Keratinocyte (primary cell): ENCODE measurements at regions not wholly inside any gene's neighbourhood (a gene's known extent, or its start where the extent isn't known, plus 50 kb on each side); places are given as distances from the start of the nearest gene placed in this dataset.

ENCODE experiments used
- DNase-seq: peaks from one replicate; pipeline ENCODE4 v3.0.0-alpha.2; 2011; ENCODE audit warnings: low read depth, missing footprints, low spot score
- FAIRE-seq: peaks from 2 replicates; lab custom pipeline; 2011; peaks lifted over from hg19 to GRCh38; lab: Jason Lieb, UNC
- H2AFZ ChIP-seq: 2 replicates; pipeline ENCODE4 v1.6.0; 2012; ENCODE audit warnings: low read length, control low read depth, inconsistent platforms; ENCODE audit not compliant: control insufficient read depth
- H3K27ac ChIP-seq: 2 replicates; pipeline ENCODE4 v1.5.1; 2011; ENCODE audit warnings: low read length; ENCODE audit not compliant: control insufficient read depth, insufficient read depth
- H3K27me3 ChIP-seq: 3 replicates; pipeline ENCODE4 v1.6.0; 2011; ENCODE audit warnings: low read length; ENCODE audit not compliant: control insufficient read depth, insufficient read depth; ENCODE audit errors: extremely low read depth
- H3K36me3 ChIP-seq, 2 experiments: 2 replicates in 1 of 2; 3 replicates in 1 of 2; pipeline ENCODE4 v1.5.1; 2011; ENCODE audit warnings: low read length in 2 of 2, mild to moderate bottlenecking in 1 of 2; ENCODE audit not compliant: control insufficient read depth in 2 of 2, insufficient read depth in 2 of 2; ENCODE audit errors: extremely low read depth in 1 of 2
- H3K4me1 ChIP-seq: 3 replicates; pipeline ENCODE4 v1.5.1; 2011; ENCODE audit warnings: low read length; ENCODE audit not compliant: control insufficient read depth, insufficient read depth; ENCODE audit errors: extremely low read depth
- H3K4me2 ChIP-seq: 3 replicates; pipeline ENCODE4 v1.6.0; 2011; ENCODE audit warnings: low read depth, low read length; ENCODE audit not compliant: control insufficient read depth, insufficient read depth; ENCODE audit errors: extremely low read depth
- H3K4me3 ChIP-seq, 3 experiments: fragments of 200-600 bp in 1 of 3; sonication (generic) in 1 of 3; 2 replicates in 2 of 3; 3 replicates in 1 of 3; pipeline ENCODE4 v1.5.1; 2011 to 2016; ENCODE audit warnings: low read length in 3 of 3, mild to moderate bottlenecking in 3 of 3, control low read depth in 2 of 3, inconsistent platforms in 1 of 3, low read depth in 1 of 3, mixed read lengths in 1 of 3, mixed run types in 1 of 3, moderate library complexity in 1 of 3; ENCODE audit not compliant: control insufficient read depth in 2 of 3, insufficient read depth in 2 of 3; ENCODE audit errors: extremely low read depth in 1 of 3
- H3K79me2 ChIP-seq: 2 replicates; pipeline ENCODE4 v1.6.0; 2012; ENCODE audit warnings: low read length; ENCODE audit not compliant: control insufficient read depth, insufficient read depth
- H3K9ac ChIP-seq: 3 replicates; pipeline ENCODE4 v1.6.0; 2011; ENCODE audit warnings: low read length; ENCODE audit not compliant: control insufficient read depth, insufficient read depth; ENCODE audit errors: extremely low read depth
- H3K9me1 ChIP-seq: 3 replicates; pipeline ENCODE4 v1.6.0; 2011; ENCODE audit warnings: low read length; ENCODE audit not compliant: control insufficient read depth, insufficient read depth; ENCODE audit errors: extremely low read depth
- H3K9me3 ChIP-seq: 2 replicates; pipeline ENCODE4 v1.5.1; 2012; ENCODE audit warnings: low read depth, low read length; ENCODE audit not compliant: control insufficient read depth
- H4K20me1 ChIP-seq: 3 replicates; pipeline ENCODE4 v1.6.0; 2011; ENCODE audit warnings: low read length; ENCODE audit not compliant: control insufficient read depth, insufficient read depth; ENCODE audit errors: extremely low read depth
- CTCF ChIP-seq, 3 experiments: IDR thresholded peaks in 1 of 3; conservative IDR thresholded peaks in 1 of 3; optimal IDR thresholded peaks in 1 of 3; 2 replicates in 2 of 3; 3 replicates in 1 of 3; pipeline versions ENCODE3 to v1.5.1; 2011; ENCODE audit warnings: low read length in 3 of 3, mild to moderate bottlenecking in 3 of 3, moderate library complexity in 2 of 3, control low read depth in 1 of 3, inconsistent platforms in 1 of 3; ENCODE audit not compliant: insufficient read depth in 2 of 3; ENCODE audit errors: extremely low read depth in 1 of 3
- EZH2 ChIP-seq: IDR thresholded peaks from one replicate; pipeline ENCODE4 v1.6.1; 2012; ENCODE audit warnings: inconsistent platforms, mild to moderate bottlenecking, low read length, moderate library complexity
- dilution Hi-C: fragments of 300-500 bp; cut with MboI; formaldehyde crosslinking; loops from one replicate; pipeline ENCODE4 v1.7.0; 2020; ENCODE audit warnings: low sequenced_read_pairs; ENCODE audit not compliant: extremely low pct_ligation_motif_present

GRCh38 chr13:105608104-105608503 lies 927.4 kb downstream of the EFNB2 start:
- H3K9ac ChIP-seq: no peak overlapping the region
- peaks cover 13% of the 10 kb centered on the region for H3K4me1 ChIP-seq
- H2AFZ ChIP-seq: no peak overlapping the region
- DNase-seq (no peak), FAIRE-seq (no peak)
- H4K20me1 ChIP-seq: no peaks in the 10 kb centered on the region
- H3K27me3 ChIP-seq: no peaks in the 10 kb centered on the region
- no peaks in the 10 kb centered on the region for H3K79me2 ChIP-seq
- no peak overlapping the region for H3K4me3 ChIP-seq
- no peaks in the 10 kb centered on the region for H3K9me1 ChIP-seq
- TF ChIP-seq CTCF (optimal IDR thresholded peaks at IDR 0.05 in 1 of 3, IDR thresholded peaks at IDR 0.05 in 1 of 3, conservative IDR thresholded peaks at IDR 0.05 in 1 of 3; ENCODE audit: extremely low read depth in 1 of 3, insufficient read depth in 2 of 3, low read length in 3 of 3) (no peak), EZH2 (no peak)
- H3K27ac ChIP-seq: no peak overlapping the region
- dilution Hi-C loops: no loop called here
- no peaks in the 10 kb centered on the region for H3K36me3 ChIP-seq
- no peak overlapping the region for H3K4me2 ChIP-seq
- H3K9me3 ChIP-seq: no peaks in the 10 kb centered on the region

GRCh38 chr13:105607426-105607825 lies 928.0 kb downstream of the EFNB2 start:
- Histone ChIP-seq H4K20me1 (no peaks in the 10 kb centered on the region), H3K9me1 (no peaks in the 10 kb centered on the region), H3K4me1 (peaks cover 13% of the 10 kb centered on the region), H3K27me3 (no peaks in the 10 kb centered on the region), H2AFZ (no peak overlapping the region), H3K27ac (no peak overlapping the region), H3K4me3 (no peak overlapping the region), H3K4me2 (no peak overlapping the region), H3K79me2 (no peaks in the 10 kb centered on the region), H3K9ac (no peak overlapping the region), H3K36me3 (no peaks in the 10 kb centered on the region), H3K9me3 (no peaks in the 10 kb centered on the region)
- DNase-seq: no peak
- FAIRE-seq: no peak
- TF ChIP-seq EZH2: no peak
- no peak for TF ChIP-seq CTCF (optimal IDR thresholded peaks at IDR 0.05 in 1 of 3, IDR thresholded peaks at IDR 0.05 in 1 of 3, conservative IDR thresholded peaks at IDR 0.05 in 1 of 3; ENCODE audit: extremely low read depth in 1 of 3, insufficient read depth in 2 of 3, low read length in 3 of 3)
- dilution Hi-C loops: no loop called here
